ENCODE measurements at regions not wholly inside any gene's neighbourhood (a gene's known extent, or its start where the extent isn't known, plus 50 kb on each side); places are given as distances from the start of the nearest gene placed in this dataset.

DNA sequence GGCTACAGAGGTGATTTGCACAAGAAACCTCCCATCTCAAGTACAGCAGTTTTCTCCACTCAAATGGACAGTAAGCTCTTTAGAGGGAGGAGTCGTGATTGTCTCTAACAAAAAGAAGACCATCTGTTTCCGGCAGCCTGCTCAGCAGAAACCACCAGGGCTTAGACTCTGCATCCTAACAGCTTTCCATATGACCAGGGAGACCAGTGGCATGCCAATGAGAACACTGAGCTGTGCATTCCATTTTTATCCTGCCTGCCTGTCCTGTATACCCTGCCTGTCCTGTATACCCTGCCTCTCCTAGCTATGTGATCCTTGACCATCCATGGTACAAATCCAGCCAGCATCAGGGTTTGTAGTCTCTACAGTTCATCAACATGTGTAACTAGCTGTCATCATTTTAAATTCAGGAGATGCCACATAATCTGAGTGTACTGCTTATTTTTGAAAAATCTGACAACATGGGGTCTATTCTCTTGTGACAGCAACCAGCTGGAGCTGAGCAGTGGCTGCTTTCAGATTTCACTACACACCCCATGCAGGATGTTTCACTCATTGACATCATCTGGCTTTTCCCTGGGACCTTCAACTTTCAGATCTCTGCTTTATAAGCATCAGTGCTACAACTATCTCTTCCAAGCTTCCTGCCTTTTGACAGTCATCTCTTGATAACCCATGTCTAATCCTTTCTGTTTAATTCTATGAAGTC lies 50.5 kb upstream of the POU2AF2 start:
- no peak for DNase-seq (ENCODE audit: low read depth in 4 of 4, low spot score in 3 of 4)

DNA sequence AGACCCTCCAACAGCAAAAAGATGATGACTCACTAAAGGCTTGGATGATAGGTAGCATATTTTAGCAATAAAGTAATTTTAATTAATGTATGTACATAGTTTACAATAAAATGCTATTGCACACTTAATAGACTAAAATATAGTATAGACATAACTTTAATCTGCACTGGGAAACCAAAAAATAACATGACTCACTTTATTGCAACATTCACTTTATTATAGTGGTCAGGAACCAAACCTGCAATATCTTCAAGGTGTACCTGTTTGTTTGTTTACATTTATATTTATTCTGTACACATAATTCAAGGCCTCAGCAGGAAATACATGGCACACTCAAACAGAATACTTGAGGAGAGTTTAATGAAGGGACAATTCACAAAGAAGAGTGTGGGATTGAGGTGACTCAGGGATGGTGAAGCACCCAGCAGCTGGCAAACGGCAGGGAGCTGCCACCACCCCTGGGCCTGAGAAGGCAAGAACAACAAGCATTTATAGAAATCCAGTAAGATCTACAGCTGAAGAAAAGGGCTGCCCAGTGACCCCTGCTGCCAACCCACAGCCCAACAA lies 51.5 kb upstream of the POU2AF2 start:
- no peak for DNase-seq (ENCODE audit: low read depth in 4 of 4, low spot score in 3 of 4)

DNA sequence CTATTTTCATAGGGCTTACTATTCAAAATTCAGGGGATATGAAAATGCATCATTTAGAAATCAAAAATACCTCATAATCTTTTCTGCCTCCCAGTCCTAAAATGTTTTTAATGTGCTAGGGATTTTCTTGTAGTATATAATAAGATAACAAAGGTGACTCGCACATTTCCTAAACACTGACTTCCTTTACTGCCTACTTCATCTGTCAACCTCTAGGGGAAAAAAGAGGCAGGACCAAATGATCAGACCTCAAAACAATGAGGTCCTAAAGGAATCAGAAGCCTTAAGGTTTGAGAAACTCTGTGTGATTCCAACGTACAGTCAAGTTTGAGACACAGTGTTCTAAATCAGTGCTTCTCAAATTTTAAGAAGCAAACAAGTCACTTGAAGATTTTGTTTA lies 56.1 kb upstream of the POU2AF2 start:
- no peak for DNase-seq (ENCODE audit: low read depth in 4 of 4, low spot score in 3 of 4)

DNA sequence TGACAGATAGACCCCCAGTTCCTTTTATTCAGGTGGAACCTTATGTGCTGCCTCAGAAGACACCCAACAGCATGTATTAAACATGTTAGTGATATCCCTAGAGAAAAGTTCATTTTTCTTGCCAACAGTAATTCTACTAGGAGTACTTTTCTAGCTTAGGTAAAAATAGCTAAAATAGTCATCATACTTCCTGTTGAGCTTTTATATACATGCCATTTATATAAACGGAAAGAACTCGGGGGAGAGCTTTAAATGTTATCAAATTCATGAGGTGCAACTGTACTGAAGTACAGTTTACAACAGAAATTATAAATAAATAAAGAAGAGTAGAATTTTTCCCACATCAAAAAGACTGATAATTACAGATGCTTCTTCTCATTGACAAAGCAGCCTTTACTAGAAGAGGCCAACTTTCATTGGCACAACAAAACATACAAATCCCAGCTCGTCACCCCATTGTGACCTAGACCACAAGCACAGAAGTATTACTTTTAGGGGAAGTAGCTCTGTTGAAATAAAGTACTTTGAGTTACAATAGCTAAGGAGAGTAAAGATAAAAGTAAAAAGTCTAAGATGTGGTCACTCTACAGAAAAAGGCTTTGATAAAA lies 59.1 kb upstream of the POU2AF2 start:
- DNase-seq (ENCODE audit: low read depth in 4 of 4, low spot score in 3 of 4): no peak

DNA sequence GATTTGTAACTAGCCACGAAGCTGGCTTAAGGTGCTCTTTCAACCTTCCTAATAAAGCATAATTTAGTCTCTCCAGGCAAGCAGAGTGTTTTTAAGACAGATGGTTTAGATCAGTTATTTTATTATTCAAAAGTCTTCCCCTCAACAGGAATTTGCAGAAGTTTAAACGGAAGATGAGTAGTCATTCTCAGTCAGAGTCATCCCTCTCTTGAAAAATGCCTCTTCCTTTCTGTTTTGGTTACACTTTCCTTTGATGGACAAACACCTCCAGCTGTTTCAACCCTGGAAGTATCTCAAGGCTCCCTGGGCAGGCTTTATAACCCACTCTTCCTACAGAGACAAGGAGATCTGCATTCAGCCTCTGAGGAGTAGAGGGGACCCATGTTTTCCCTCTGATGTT lies 60.3 kb upstream of the POU2AF2 start:
- DNase-seq (ENCODE audit: low read depth in 4 of 4, low spot score in 3 of 4): no peak

DNA sequence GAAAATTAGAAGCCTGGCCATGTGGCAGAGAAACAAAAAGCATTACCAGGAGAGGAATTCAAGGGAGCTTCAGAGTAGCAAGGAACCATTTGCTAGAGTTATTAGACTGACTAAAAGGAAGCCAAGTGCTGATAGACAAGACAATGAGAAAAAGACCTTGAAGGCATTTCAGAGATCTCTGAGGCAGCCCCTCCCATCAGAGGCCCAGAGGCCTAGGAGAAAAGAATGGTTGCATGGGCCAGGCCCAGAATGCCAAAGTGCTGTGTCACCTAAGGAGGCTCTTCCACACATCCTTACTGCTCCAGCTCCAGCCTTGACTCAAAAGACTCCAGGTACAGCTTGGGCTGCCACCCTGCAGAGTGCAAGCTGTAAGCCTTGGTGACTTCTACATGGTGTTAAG lies 61.8 kb upstream of the POU2AF2 start:
- DNase-seq (ENCODE audit: low read depth in 4 of 4, low spot score in 3 of 4): no peak

DNA sequence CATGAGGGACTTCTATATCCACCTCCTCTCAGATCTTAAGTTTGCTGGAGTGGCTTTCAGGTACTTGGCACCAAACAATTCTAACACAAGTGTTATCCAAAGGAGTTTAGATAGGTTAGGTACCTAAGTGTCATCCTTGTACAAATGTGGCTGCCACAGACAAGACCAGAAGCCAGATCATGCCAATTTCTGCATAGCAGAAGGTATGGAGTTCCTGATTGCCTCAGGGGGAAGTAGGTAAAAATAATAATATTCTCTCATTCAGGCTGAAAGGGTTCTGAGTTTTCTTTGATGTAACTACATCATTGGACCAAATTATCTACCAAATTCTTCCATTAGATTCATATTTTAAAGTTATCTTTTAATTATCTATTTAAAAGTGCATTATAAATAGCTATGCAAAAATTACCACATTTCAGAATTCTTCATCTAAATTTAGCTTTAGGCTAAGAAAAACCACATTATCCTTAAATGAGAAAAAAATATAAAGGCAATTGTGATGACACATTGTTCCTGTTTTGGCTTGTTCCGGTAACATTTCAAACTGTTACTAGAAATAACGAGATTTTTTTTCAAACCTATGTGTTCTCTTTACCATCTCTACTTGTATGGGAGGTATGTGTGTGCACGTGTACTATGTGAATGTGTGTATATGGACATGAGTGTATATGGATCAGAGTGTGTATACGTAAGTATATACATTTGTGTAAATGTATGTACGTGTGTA lies 66.2 kb upstream of the POU2AF2 start:
- DNase-seq (ENCODE audit: low read depth in 4 of 4, low spot score in 3 of 4): no peak

DNA sequence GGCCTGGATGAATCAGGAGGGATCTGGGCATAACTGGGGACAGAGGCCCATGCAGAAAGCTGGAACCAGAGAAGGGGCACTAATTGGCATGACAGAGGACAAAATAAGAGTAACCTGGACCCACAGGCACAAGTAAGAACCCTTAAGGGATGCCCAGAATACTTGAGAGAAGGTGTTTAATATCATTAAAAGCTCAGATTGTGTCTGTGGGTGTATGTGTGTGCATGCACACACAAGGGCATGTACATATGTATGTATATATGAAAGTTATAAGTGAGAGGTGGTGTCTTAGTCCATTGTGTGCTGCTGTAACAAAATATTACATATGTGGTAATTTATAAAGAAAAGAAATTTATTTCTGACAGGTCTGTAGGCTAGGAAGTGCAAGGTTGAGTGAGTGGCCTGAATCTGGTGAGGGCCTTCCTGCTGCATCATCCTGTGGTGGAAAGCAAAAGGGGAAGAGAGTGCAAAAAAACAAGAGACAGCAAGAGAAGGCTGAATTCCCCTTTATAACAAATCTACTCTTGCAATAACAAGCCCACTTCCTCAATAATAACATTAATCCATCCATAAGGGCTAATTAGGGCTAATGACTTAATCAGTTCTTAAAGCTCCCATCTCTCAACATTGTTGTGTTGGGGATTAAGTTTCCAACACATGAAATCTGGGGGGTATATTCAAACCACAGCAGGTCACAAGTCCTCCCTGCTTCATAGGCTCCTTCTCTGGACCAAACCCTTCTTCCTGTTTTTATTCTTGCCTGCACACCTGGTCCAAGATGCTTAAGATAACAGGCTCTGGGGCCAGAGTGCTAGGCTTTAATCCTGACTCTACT lies 68.3 kb upstream of the POU2AF2 start:
- no peak for DNase-seq (ENCODE audit: low read depth in 4 of 4, low spot score in 3 of 4)

DNA sequence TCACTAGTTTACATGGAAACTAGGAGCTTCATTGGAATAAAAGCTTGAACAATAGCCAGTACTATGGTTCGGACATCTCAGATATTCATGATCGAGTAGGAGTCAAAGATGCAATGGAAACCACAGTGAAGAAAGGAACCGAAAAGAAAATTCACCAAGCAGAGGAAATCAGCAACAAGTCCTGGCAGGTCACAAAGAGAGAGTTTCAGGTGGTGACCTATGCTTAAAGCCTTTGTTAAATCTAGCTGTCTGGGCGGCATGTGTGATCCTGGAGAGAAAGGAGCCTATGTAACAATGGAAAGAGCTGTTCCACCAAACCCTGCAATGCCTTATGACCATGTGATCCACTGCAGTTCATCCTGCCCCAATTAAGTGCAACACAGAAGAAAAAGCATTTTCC lies 68.9 kb upstream of the POU2AF2 start:
- no peak for DNase-seq (ENCODE audit: low read depth in 4 of 4, low spot score in 3 of 4)

DNA sequence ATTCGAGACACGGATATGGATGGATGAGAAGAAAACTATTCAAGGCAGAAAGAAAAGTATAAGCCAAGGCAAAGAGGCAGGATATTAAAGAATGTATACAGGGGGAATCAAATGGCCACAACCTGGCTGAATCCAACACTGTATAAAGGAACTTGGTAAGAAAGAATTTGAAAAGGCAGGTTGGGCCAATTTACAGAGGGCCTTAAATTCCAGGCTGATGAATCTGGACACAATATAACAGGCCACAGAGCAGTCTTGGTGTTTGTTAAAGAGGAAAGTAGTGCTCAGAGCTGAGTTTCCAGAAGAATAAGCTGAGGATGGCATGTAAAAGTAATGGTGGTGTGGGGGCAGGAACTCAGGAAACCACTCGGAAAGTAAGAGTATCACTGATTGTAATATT lies 72.3 kb upstream of the POU2AF2 start:
- no peak for DNase-seq (ENCODE audit: low read depth in 4 of 4, low spot score in 3 of 4)

DNA sequence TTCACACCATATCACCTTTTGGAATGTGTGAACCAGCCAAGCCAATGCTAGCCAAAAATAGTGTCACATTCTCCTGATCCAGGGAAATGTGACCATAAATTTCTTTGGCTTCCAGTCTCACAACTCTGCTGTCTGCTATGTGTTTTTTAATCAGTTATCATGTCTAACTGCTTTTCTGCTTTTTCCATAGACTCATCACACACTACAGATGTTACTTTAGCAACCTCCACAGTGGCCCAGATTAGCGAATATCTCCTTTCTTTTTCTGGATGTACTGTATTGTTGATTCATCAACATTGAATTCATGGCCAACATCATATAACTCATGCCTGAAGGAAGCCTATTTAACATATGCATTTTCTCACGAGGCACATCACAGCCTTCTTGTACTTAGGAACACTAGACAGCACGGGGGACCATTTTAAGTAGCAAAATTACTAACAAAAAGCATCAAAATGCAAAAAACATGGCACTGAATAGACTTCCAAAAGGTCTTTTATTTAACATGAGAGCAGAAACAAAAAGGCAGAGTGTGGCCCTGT lies 73.1 kb upstream of the POU2AF2 start:
- no peak for DNase-seq (ENCODE audit: low read depth in 4 of 4, low spot score in 3 of 4)

DNA sequence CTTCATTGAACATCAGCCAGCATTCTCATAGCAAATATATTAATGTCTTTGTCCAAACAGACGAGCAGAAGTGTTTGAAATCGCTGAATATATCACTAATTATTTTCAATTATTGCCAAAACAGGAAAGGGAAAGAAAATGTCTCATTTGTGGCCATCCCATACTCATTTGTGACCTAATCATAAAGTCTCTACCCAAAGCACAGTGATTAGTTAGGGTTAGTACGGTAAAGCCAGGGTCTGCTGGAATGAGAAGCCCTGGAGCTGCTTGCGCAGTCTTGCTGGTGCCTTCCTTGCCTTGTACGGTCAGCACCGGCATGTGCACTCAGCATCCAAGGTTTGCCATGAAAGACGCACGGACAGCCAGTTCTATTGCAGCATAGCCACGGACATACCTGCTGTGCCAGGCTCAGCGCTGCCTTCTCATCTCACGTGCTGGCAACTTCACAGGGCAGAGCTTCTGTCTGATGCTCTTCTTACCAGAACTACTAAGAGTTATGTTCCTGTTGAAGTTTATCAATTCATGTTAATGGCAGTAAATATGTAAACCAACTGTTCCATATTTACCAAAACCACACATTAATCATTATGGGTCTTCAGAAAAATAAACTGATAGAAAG lies 74.7 kb upstream of the POU2AF2 start:
- no peak for DNase-seq (ENCODE audit: low read depth in 4 of 4, low spot score in 3 of 4)

DNA sequence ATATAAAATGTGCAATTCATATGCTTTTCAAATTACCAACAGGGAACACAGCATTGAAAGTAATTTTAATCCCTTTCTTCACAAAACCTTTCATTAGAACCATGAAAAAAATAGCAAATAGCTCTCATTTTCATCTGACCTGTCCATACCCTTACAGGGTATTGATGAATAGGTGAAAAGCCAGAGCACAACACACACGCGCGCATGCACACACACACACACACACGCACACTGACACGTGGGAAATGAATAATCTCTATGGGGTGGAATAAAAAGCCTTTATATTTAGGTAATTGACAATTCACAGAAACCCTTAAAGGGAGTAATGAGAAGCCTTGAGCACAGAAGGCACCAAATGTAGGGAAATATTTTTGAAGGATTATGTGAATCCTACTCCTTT lies 76.2 kb upstream of the POU2AF2 start:
- no peak for DNase-seq (ENCODE audit: low read depth in 4 of 4, low spot score in 3 of 4)

DNA sequence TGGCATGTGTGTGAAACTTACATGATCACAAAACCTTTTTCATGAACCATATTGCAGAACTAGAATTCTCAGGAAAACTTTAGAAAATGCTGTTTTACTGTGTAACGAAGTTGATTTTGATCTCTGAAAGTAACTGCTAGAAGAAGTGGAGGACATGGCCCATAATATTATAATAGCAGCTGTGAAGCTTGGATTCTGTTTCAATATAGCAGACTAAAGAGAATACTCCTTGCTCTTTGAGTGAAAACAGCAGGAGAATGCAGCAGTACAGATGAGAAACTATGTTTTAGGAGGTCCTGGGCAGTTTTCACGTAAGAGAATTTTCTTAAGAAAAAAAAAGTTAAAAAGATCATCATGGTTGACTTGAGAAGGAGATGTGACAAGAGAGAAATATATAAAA lies 76.7 kb upstream of the POU2AF2 start:
- DNase-seq (ENCODE audit: low read depth in 4 of 4, low spot score in 3 of 4): no peak

DNA sequence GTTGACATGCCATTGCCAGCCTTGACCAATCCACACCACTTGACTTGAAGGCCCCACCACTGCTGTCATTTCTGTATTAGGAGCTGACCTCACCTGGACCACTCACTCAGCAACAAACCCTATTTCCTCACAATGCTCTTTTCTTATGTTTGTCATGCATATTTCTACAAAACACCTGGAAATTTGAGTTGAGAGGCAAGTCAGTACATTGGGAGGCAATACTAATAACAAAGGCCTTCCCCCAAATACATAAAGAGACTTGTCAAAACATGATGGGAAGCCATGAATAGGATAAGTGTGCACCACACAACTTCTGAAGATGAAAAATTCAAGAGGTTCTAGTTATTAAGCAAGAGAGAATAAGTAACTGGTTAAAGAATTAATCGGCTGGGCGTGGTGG lies 77.9 kb upstream of the POU2AF2 start:
- DNase-seq (ENCODE audit: low read depth in 4 of 4, low spot score in 3 of 4): no peak

DNA sequence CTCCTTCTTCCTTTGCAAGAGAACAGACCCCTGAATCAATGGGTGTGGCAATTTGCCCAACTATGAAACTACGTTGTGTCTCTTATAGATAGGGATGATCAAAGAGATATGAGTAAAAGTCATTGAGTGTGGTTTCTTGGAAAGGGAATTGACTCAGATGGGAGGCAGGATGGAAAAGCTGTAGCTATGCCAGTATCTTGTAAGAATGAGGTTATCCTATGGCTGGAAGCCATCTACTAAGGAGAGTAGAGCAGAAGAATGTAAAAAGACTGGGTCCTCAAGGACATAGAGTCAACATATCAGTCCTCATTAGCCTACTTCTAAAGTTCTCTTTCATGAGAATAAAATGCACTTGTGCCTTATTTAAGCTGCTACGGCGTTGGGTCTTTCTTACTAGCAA lies 78.9 kb upstream of the POU2AF2 start:
- no peak for DNase-seq (ENCODE audit: low read depth in 4 of 4, low spot score in 3 of 4)

DNA sequence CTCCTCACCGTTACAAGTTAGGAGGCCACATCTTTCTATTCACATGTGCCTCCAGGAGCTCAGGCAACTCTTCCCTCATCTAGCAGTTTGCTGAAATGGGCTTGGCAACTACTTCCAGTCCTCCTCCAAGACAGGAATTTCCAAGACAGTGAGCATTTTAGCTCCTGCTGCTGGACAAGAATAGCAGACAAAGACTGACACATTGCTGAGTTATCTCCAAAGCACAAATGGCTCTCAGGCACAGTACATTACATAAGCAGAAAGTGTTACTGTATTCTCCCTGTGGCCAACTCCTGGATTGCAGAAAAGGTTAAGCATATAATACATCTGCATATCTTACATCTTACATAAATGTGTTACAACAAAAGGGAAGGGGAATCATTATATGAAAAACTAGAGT lies 83.2 kb upstream of the POU2AF2 start:
- no peak for DNase-seq (ENCODE audit: low read depth in 4 of 4, low spot score in 3 of 4)

DNA sequence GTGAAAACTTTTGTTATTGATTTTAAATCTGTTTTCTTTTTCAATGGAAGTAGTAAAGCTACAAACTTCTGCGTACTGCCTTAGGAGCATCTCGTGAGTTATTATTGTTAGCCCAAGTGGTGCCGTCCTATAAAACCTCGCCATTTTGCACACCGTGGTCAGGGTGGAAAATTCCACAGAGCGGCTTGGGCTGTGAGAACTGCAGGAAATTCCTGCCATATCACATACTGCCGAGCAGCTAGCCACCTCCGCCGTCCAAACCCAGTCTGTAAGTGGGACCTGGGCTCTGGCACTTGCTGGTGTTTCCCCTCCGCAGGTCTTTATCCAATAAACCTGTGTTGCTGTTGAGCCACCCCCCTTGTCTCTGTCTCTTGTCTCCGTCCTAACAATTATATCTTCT lies 88.0 kb upstream of the POU2AF2 start:
- no peak for DNase-seq (ENCODE audit: low read depth in 4 of 4, low spot score in 3 of 4)

DNA sequence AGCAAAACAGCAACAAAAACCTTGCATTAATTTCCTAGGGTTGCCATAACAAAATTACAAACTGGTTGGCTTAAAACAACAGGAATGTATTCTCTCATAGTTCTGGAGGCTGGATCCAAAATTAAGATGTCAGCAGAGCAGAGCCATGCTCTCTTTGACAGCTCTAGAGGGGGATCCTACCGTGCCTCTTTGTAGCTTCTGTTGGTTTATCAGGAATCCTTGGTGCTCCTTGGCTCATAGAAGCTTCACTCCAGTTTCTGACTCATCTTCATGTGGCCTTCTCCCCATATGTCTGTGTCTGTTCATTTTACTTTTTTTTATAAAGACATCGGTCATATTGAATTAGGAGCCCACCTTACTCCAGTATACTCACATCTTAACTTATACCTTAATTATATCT lies 90.5 kb upstream of the POU2AF2 start:
- no peak for DNase-seq (ENCODE audit: low read depth in 4 of 4, low spot score in 3 of 4)

DNA sequence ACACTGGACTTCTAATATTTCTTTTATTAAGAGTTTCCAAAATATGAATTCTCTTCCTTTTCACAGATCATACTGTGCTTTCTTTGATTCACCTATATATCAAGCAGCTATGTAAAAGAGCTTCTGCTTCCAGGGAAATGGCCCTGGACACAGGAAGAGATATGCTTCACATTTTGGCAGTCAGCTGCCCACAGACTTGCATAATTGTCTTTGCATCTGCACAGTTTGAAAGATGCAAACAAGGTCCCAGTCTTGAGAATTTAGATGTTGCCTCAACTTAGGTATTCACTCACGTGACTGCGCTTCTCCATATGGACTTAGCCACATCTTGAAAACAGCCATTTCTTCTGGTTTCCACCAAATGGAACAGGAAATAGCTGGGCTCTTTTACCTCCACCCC lies 92.3 kb upstream of the POU2AF2 start:
- DNase-seq (ENCODE audit: low read depth in 4 of 4, low spot score in 3 of 4): no peak
